Left ventricle myocardium inferior (tissue), 1 donor: ENCODE measurements at regions not wholly inside any gene's neighbourhood (a gene's known extent, or its start where the extent isn't known, plus 50 kb on each side); places are given as distances from the start of the nearest gene placed in this dataset.

Source experiments
- DNase-seq: peaks from one replicate; pipeline ENCODE4 v3.0.0-alpha.2; 2020
- H3K27ac ChIP-seq: fragments of 200-600 bp; replicated peaks from 2 replicates; pipeline ENCODE4 v1.8.0; 2021
- H3K27me3 ChIP-seq: fragments of 200-600 bp; 2 replicates; pipeline ENCODE4 v1.8.0; 2021; ENCODE audit warnings: low read depth
- H3K36me3 ChIP-seq: fragments of 200-600 bp; 2 replicates; pipeline ENCODE4 v1.8.0; 2021
- H3K4me1 ChIP-seq: fragments of 200-600 bp; 2 replicates; pipeline ENCODE4 v1.8.0; 2021
- H3K4me3 ChIP-seq: fragments of 200-600 bp; 2 replicates; pipeline ENCODE4 v1.8.0; 2021; ENCODE audit warnings: mild to moderate bottlenecking, moderate library complexity
- H3K9me3 ChIP-seq: fragments of 200-600 bp; replicated peaks from 2 replicates; pipeline ENCODE4 v1.8.0; 2021
- intact Hi-C: fragments of 100-400 bp; cut with micrococcal nuclease; formaldehyde crosslinking; loops from one replicate; pipeline ENCODE4 v1.11.0; 2022
- TF ChIP-seq, protein P1 (sequence below): fragments of 200-600 bp; IDR thresholded peaks from 2 replicates; pipeline ENCODE4 v1.8.0; 2021; ENCODE audit warnings: antibody characterized with exemption, mild to moderate bottlenecking, borderline replicate concordance
- donor health status: DM: no; HTN: yes; CAD: no; lungs with severe emphysema.

DNA sequence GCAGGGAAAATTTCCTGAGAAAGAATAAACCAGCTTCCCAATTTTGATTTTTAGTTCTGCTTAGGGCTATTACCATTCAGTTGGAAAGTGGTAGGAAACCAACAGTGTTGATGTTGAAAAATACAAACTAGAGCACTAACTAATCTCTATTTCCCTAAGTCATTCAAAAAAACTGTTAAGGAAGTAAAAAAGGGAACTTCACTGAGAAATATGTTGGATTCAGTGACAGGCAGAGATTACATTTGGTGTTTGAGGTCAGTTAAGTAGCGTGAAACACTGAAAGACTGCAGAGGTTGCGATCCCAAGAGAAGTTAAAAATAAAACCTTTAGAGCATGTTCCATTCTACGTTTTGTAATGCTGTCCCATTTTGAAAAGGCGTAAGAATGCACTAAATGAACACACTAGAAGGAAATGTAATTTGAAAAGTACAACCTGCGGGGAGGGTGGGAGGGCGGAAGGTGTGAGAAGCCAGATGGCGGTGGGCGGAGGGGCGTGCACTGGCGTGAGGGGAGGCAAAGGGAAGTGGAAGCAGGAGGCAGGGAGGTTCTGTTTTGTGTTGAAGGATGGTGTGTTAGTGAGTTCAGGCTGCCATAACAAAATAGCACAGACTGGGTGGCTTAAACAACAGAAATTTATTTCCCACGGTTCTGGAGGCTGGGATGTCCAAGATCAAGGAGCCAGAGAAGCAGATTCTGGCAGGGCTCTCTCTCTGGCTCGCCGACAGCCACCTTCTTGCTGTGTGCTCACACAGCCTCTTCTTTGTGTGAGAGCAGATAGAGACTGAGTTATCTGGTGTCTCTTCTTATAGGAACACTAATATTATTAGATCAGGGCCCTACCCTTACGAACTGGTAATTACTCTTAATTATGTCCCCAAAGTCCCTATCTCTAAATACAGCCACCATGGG, 94.3 kb upstream of the KCTD1 start:
- Histone ChIP-seq H3K27me3 (no peaks in the 10 kb centered on the region), H3K36me3 (no peaks in the 10 kb centered on the region), H3K27ac (no peak overlapping the region), H3K4me1 (no peaks in the 10 kb centered on the region), H3K4me3 (no peak overlapping the region), H3K9me3 (no peaks in the 10 kb centered on the region)
- intact Hi-C loops: no loop called here
- TF ChIP-seq, protein P1, sequence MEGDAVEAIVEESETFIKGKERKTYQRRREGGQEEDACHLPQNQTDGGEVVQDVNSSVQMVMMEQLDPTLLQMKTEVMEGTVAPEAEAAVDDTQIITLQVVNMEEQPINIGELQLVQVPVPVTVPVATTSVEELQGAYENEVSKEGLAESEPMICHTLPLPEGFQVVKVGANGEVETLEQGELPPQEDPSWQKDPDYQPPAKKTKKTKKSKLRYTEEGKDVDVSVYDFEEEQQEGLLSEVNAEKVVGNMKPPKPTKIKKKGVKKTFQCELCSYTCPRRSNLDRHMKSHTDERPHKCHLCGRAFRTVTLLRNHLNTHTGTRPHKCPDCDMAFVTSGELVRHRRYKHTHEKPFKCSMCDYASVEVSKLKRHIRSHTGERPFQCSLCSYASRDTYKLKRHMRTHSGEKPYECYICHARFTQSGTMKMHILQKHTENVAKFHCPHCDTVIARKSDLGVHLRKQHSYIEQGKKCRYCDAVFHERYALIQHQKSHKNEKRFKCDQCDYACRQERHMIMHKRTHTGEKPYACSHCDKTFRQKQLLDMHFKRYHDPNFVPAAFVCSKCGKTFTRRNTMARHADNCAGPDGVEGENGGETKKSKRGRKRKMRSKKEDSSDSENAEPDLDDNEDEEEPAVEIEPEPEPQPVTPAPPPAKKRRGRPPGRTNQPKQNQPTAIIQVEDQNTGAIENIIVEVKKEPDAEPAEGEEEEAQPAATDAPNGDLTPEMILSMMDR: no peak
- no peak for DNase-seq

DNA sequence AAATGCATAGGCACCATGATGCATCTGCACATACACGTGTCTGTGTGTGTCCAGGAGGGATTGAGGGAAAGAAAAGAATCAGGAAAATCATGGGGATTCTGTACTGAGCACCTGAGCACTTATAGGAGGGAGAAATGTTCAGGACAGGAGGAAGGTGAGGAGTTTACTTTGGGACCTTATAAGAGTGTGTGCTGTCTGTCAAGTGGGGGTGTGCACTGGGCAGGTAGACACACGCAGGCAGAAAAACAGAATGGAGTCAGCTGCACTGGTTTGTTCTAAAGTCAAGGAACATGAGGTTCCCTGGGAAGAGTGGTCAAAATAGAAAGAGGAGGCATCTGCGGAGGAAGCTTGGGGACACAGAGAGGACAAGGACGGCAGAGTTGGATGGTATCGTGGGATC, 92.2 kb upstream of the KCTD1 start:
- Histone ChIP-seq H3K27ac (no peak overlapping the region), H3K27me3 (no peaks in the 10 kb centered on the region), H3K4me1 (no peaks in the 10 kb centered on the region), H3K36me3 (no peaks in the 10 kb centered on the region), H3K9me3 (no peaks in the 10 kb centered on the region), H3K4me3 (no peak overlapping the region)
- DNase-seq: no peak
- intact Hi-C loops: no loop called here
- TF ChIP-seq, protein P1: no peak

DNA sequence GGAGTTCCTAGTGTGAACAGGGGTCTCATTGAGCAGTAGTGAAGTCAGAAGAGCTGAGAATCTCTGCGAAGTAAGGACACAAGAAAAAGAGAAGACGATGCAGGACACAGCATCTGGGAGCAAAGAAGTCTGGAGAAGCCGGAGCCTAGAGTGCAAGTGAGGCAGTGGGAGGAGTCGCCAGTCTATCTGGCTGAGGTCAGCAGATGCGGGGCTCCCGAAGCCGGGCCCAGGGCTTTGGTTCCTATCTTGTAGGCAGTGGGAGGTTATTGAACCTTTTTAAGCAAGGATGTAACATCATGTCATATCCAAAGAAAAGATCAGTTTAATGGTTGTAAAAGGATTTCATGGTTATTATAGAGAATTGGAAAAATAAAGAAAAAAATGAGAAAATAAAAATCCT, 90.8 kb upstream of the KCTD1 start:
- Histone ChIP-seq H3K4me1 (no peaks in the 10 kb centered on the region), H3K36me3 (no peaks in the 10 kb centered on the region), H3K4me3 (no peak overlapping the region), H3K9me3 (no peaks in the 10 kb centered on the region), H3K27ac (no peak overlapping the region), H3K27me3 (no peaks in the 10 kb centered on the region)
- DNase-seq: no peak
- intact Hi-C loops: no loop called here
- TF ChIP-seq, protein P1: no peak

GRCh38 chr18:26637983-26638382, 89.6 kb upstream of the KCTD1 start:
- Histone ChIP-seq H3K4me1 (no peaks in the 10 kb centered on the region), H3K4me3 (no peak overlapping the region), H3K9me3 (no peaks in the 10 kb centered on the region), H3K27me3 (no peaks in the 10 kb centered on the region), H3K27ac (no peak overlapping the region), H3K36me3 (no peaks in the 10 kb centered on the region)
- intact Hi-C loops: no loop called here
- no peak for DNase-seq
- TF ChIP-seq, protein P1: no peak

GRCh38 chr18:26637324-26637723, 89.0 kb upstream of the KCTD1 start:
- DNase-seq: no peak
- Histone ChIP-seq H3K4me1 (no peaks in the 10 kb centered on the region), H3K9me3 (no peaks in the 10 kb centered on the region), H3K27ac (no peak overlapping the region), H3K4me3 (no peak overlapping the region), H3K36me3 (no peaks in the 10 kb centered on the region), H3K27me3 (no peaks in the 10 kb centered on the region)
- intact Hi-C loops: no loop called here
- TF ChIP-seq, protein P1: no peak
